GM19463 (cell line): ENCODE measurements at regions not wholly inside any gene's neighbourhood (a gene's known extent, or its start where the extent isn't known, plus 50 kb on each side); places are given as distances from the start of the nearest gene placed in this dataset.
A peak's percentile ranks its signal among the peaks of the same experiment; 100 is the strongest.
"Not testable (repeated sequence)": the region's sequence is repeated elsewhere in the genome, so short reads cannot be mapped to it uniquely, and the experiment has no call there.

Source experiments
- ATAC-seq: cut with Tn5 transposase; IDR thresholded peaks from one replicate; pipeline ENCODE4 v1.9.1; 2021; ENCODE audit warnings: mild to moderate bottlenecking, moderate library complexity; ENCODE audit not compliant: unreplicated experiment

DNA sequence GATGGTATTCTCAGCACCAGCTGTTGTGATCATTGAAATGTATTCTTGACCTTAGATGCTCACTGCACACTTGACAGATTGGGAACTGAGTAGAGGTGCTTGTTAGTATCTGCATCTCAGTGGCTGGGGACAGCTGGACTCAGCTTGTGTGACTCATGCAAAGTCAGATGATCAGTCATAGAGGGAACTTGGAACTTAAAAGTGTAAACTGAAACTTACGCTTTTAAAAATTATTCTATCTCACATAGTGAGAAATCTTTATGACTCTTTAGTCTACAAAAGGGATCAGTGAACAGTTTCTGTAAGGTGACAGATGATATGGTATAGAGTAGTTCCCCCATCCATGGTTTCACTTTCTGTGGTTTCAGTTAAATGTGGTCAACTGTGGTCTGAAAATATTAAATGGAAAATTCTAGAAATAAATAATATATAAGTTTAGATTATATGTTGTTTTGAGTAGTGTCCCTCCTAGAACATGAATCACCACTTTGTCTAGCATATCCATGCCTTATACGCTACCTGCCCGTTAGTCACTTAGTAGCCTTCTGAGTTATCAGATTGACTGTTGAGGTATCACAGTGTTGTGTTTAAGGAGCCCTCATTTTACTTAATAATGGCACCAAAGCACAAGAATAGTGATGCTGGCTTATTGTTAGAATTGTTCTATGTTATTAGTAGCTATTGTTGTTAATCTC lies 135.6 kb upstream of the ZNF658 start:
- ATAC-seq, result peak; percentile 96

DNA sequence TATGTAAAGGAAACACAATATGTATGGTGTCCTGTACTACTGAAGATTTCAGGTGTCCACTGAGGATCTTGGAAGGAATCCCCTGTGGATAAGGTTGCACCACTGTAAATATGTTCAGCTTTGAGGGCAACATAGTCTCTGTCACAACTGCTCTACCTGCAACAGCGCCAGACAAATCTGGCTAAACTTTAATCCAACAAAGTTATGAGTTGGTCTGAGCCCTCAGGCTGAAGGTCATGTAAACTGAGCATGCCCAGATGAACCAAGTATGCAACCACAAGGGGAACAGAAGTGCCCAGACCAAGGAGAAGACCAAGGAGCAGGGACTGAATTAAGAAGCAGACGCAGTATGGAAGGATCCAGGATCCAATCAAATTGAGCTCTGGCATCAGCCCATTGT lies 135.0 kb upstream of the ZNF658 start:
- ATAC-seq, result not testable (repeated sequence)

DNA sequence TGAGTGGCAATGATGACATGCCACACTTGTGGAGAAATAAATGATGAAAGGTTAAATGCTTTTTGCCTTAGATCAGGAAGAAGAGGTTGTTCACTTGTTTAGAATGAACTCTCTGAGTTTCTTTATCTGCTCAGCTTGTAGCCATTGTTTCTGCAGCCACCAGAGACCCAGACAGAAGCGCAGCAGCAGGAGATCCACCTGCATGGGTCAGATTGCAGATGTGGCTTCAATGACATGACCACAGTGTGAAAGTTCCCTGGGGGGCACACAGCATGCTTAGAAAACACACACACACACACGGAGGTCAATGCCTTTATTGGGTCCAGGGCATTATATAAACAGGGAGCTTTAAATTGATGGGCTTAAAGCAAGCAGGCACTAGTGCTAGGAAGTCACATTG lies 129.0 kb upstream of the ZNF658 start:
- not testable (repeated sequence) for ATAC-seq

GRCh38 chr9:66774618-66775017 lies 125.9 kb upstream of the ZNF658 start:
- ATAC-seq, result not testable (repeated sequence)

DNA sequence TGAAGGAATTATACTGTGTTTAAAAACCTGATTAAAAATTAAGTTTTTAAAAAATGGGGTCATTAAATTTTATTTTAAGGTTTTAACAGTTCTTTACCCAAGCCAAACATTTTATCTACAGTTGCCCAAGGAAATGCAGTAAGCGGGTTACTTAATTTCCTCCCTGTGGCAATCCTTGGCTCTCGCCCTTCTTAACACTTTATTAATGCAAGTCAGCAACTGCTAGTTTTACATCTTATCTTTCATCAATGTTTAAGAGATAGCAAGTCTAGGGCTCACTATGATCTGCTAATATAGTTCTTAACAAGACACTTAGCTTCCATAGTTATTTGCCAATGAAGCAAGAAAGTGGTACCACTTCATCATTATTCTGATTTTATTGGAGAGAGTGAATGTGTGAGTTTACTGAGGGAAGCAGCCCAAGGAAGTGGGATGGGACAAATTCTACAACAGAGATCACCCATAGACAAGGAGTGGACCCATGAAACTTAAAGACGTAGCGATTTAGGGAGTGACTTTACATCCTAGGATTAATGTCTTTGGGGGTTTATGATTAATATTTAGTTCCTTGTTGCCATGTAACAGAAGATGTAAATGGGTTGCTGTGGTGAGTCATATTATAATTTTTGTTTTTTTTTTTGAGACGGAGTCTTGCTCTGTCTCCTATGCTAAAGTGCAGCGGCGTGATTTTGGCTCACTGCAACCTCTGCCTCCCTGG lies 120.4 kb upstream of the ZNF658 start:
- not testable (repeated sequence) for ATAC-seq

- ATAC-seq, result not testable (repeated sequence)
Observed at GRCh38 chr9:66781240-66781639, 119.3 kb upstream of the ZNF658 start.

GRCh38 chr9:66782010-66782409 lies 118.5 kb upstream of the ZNF658 start:
- not testable (repeated sequence) for ATAC-seq

DNA sequence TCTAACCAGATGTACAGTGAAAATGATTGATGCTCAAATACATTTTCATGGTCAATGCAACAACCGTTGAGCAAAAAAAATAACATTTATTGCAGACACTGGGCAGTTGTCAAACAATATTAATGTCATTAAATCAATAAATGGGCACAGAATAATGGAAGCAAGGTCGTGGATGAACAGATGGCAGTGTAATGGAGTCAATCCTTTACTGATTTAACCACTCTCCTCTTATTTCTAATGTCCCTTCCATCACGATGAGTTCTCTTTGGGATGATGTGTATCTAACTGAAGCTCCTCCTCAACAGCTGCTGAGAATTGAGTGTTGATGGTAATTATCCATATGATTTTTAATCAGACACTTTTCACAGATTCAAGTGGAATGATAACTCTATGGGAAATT lies 114.9 kb upstream of the ZNF658 start:
- ATAC-seq, result not testable (repeated sequence)

- ATAC-seq, result not testable (repeated sequence)
Observed at GRCh38 chr9:66791092-66791750, 109.3 kb upstream of the ZNF658 start.

GRCh38 chr9:66794769-66795168 lies 105.8 kb upstream of the ZNF658 start:
- ATAC-seq, result not testable (repeated sequence)

DNA sequence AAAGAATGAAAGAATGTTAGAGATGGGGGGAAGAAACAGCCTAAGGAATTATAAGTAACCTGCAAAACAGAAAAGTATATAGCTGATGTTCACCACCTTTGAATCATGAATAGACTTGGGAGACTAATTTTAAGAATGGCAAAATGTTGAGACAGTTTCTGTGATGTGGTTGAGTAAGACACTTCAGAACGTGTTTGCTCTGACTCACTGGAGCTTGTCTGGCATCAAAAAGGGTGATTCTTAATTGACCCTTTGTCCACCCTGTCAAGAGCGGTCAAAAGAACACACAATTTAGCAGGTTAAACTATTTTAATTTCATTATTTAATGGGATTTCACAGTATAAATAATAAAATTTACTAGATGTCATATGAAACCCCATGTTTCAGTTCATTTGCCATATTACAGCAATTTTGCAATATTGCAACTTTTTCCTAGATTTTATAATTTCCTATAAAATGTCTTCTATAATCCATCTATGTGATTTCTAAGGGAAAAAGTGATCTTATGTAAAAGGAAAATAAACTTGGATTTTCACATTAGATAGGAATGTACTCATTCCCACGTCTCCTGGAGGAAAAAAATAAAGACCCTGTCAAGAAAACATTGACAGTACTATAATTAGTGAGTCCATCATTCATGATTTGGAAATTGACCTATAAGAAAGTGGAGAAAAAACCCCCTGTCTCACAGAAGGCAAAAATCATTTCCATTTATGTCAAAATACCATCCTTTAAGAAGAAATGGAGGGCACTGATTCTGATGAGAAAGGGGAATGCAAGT lies 104.6 kb upstream of the ZNF658 start:
- ATAC-seq, result not testable (repeated sequence)

- not testable (repeated sequence) for ATAC-seq
Observed at GRCh38 chr9:66797905-66798616, 102.5 kb upstream of the ZNF658 start.

DNA sequence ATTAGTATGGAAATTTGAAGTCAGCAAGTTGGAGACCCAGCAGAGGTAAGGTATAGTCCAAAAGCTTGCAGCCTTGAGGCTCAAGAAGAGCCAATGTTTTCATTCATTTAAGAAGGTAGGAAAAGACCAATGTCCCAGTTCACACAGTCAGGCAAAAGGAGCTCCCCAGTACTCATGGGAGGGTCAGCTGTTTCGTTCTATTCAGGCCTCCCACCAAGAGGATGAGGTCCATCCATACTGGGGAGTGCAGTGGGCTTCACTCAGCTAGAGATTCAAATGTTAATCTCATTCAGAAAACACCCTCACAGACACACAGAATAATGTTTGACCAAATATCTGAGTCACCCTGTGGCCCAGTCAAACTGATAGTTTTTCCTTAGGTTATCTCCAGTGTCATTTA lies 96.9 kb upstream of the ZNF658 start:
- ATAC-seq, result not testable (repeated sequence)

DNA sequence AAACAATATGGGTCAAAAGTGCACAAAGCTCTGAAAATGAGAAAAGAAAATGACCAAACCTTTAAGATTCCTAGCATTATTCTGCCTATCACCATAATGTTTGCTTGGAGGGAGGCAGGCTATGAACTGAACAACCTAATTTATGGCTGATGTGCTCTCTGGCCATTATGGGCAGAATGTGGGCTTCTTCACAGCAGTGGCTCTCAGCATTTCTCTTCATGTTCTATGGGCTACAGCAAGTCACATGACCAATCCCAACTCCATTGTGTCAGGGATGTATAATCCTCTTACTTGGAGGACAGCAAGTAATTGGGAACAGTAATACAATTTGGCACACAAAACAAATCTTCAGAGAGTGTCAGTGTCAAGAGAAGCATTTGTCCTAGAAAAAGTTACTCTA lies 90.3 kb upstream of the ZNF658 start:
- ATAC-seq, result not testable (repeated sequence)

DNA sequence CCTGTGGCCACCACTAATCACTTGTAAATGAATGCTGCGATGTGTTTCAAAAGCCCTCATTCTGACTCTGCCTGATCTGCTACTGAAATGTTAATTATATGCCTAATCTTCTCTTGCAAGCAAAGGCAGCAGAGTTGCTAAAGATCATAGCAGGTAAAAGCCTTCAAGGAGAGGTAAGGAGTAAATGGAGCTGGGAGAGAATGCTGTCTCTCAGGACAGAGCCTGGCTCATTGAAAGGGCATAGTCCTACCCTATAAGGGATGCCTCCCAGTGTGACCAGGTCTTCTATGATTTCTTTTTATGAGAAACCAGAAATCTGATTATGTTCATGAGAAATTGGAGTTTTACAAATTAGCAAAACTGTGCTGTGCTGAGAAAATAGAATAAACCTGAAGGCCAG lies 88.2 kb upstream of the ZNF658 start:
- ATAC-seq, result not testable (repeated sequence)

DNA sequence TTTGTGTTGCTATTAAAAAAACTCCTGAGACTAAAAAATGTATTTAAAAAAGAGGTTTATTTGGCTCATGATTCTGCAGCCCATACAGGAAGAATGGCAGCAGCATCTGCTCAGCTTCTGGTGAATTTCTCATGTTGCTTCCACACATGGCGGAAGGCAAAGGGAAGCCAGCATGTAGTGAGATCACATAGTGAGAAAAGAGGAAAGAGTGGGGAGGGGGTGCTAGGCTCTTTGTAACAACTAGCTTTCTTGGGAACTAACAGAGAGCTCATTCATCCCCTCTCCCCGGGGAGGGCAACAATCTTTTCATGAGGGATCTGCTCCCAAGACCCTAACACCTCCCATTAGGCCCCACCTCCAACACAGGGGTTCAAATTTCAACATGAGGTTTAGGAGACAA lies 87.6 kb upstream of the ZNF658 start:
- ATAC-seq, result not testable (repeated sequence)

DNA sequence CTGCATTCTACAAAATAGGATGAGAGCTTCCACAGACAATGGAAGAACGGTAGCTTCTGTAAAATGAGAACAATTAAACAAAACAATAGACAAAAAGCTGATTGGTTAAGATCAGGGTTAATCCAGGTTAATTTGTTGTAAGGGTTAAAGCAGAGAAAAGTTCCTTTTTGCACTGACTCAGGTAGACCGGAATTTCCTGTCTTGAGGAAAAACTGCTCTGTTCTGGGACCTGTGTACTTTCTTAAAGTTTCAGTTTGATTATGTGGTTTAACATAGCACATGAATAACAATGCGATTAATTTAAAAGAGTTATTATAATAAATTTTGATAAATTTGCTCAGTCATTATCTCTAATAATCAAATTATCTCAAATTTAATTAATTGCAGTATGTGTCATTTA lies 86.5 kb upstream of the ZNF658 start:
- ATAC-seq, result not testable (repeated sequence)

DNA sequence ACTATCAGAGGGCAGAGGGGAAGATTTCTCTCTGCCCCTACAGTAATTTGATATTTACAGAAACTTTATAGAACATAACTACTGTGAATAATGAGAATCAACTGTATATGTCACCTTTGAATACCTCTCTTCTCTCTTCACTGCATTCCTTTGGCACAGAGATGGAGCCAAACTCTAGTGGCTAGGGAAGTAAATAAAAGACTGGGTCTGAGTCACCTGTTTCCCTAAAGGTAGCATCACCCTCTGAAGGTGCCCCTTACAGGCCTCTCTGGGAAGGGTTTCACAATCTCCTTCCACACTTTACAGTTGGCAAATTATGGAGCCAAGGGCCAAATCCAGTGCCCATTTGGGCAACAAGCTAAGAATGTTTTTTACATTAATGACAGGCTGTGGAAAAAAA lies 81.0 kb upstream of the ZNF658 start:
- ATAC-seq, result not testable (repeated sequence)

DNA sequence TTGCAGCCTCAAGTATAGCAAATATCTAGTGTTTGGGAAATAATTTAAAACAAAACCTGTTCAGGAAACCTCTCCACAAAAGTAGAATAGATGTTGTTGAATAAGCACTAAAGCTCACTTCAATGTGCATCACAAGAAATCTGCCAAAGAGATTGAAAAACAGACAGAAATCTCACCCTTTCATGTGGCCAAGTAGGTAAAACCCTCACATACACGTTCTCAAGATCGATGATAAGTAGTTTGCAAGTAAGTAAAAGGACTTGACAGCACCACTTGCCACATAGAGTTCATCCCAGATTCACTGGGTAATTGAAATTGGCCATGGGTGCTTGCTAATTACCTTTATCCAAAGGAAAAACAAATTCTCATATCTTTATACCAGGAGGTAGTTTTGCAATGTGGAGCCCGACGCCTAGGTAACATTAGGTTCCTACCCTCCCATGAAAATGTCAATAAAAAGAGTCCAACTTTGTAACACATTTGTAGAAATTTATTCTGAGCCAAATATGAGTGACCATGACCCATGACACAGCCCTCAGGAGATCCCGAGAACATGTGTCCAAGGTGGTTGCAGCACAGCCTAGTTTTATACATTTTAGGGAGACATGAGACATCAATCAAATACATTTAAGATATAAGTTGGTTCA lies 80.4 kb upstream of the ZNF658 start:
- ATAC-seq, result not testable (repeated sequence)

- not testable (repeated sequence) for ATAC-seq
Observed at GRCh38 chr9:66824169-66824568, 76.4 kb upstream of the ZNF658 start.
